K562 (cell line): ENCODE measurements at regions not wholly inside any gene's neighbourhood (a gene's known extent, or its start where the extent isn't known, plus 50 kb on each side); places are given as distances from the start of the nearest gene placed in this dataset.

Experiments used
- ATAC-seq: fragments of 200-7000 bp; cut with Tn5 transposase; 3 replicates; pipeline ENCODE4 v1.9.1; 2020; ENCODE audit warnings: moderate library complexity
- BruUV-seq: library from RNA; stranded (reverse); fragments of 400-500 nt; replicated peaks from 2 replicates; lab custom pipeline; 2021; lab: Mats Ljungman, UMichigan
- CTCF ChIA-PET: fragments of 300-600 bp; formaldehyde crosslinking; extraction: SDS; loops from one replicate; lab custom pipeline; 2021; ENCODE audit warnings: low intra/inter-chr PET ratio; lab: Yijun Ruan, JAX
- POLR2A ChIA-PET: fragments of 300-600, 350-650 bp; sonication (Branson Sonifier 250); formaldehyde crosslinking; extraction: SDS; loops from one replicate; lab custom pipeline; 2021; ENCODE audit warnings: antibody characterized with exemption, inconsistent platforms; lab: Yijun Ruan, JAX
- DNase-seq, 4 experiments: peaks; one replicate each; pipeline versions ENCODE4 v3.0.0 to v3.0.0-alpha.2; 2011 to 2018; ENCODE audit warnings: low spot score in 3 of 4, mixed read lengths in 3 of 4; ENCODE audit errors: extremely low read depth in 1 of 4
- FAIRE-seq: peaks from 2 replicates; lab custom pipeline; 2011; peaks lifted over from hg19 to GRCh38; lab: Jason Lieb, UNC
- H2AFZ ChIP-seq: 2 replicates; pipeline ENCODE4 v1.6.0; 2011; ENCODE audit warnings: low read depth, low read length, control low read depth, inconsistent platforms
- H3K27ac ChIP-seq: fragments of 200-600 bp; 3 replicates; pipeline ENCODE4 v1.8.0; 2011; ENCODE audit warnings: low read depth, mild to moderate bottlenecking, control low read depth, inconsistent platforms, low read length, moderate library complexity, mixed read lengths; ENCODE audit errors: extremely low read depth
- H3K27me3 ChIP-seq, 2 experiments: fragments of 300-600 bp in 1 of 2; 2 replicates in 1 of 2; 3 replicates in 1 of 2; pipeline versions ENCODE4 v1.6.0 to v1.8.0; 2011; ENCODE audit warnings: inconsistent platforms in 2 of 2, low read length in 2 of 2, mild to moderate bottlenecking in 1 of 2, mixed read lengths in 1 of 2, moderate library complexity in 1 of 2; ENCODE audit not compliant: control insufficient read depth in 2 of 2, insufficient read depth in 2 of 2
- H3K36me3 ChIP-seq: fragments of 300-600 bp; 3 replicates; pipeline ENCODE4 v1.8.0; 2011; ENCODE audit warnings: mild to moderate bottlenecking, low read length, inconsistent platforms; ENCODE audit not compliant: control insufficient read depth, insufficient read depth
- H3K4me1 ChIP-seq, 2 experiments: fragments of 200-600 bp in 1 of 2; replicated peaks in 1 of 2; 2 replicates in 1 of 2; 3 replicates in 1 of 2; pipeline versions ENCODE4 v1.5.1 to v1.8.0; 2011; ENCODE audit warnings: inconsistent platforms in 2 of 2, low read length in 2 of 2, mild to moderate bottlenecking in 1 of 2, mixed read lengths in 1 of 2, moderate library complexity in 1 of 2; ENCODE audit not compliant: control insufficient read depth in 2 of 2, insufficient read depth in 2 of 2
- H3K4me2 ChIP-seq: 2 replicates; pipeline ENCODE4 v1.6.1; 2011; ENCODE audit warnings: low read length, control low read depth, inconsistent platforms, mixed read lengths; ENCODE audit not compliant: insufficient read depth
- H3K4me3 ChIP-seq: fragments of 200-600 bp; sonication (generic), shearing (Covaris generic); 2 replicates; pipeline ENCODE4 v1.5.1; 2016; ENCODE audit warnings: control low read depth, inconsistent platforms
- H3K79me2 ChIP-seq: fragments of 200-600 bp; 3 replicates; pipeline ENCODE4 v1.8.0; 2011; ENCODE audit warnings: low read length, inconsistent platforms; ENCODE audit not compliant: control insufficient read depth, insufficient read depth
- H3K9ac ChIP-seq, 2 experiments: 2 replicates each; pipeline versions ENCODE4 v1.6.0 to v1.6.1; 2011; ENCODE audit warnings: low read depth in 2 of 2, low read length in 2 of 2, control low read depth in 1 of 2, inconsistent platforms in 1 of 2, mild to moderate bottlenecking in 1 of 2, mixed read lengths in 1 of 2; ENCODE audit not compliant: insufficient read depth in 1 of 2
- H3K9me1 ChIP-seq: one replicate; pipeline ENCODE4 v1.6.0; 2011; ENCODE audit warnings: inconsistent platforms, mild to moderate bottlenecking, low read length, moderate library complexity; ENCODE audit not compliant: control insufficient read depth, insufficient read depth
- H3K9me3 ChIP-seq: replicated peaks from 2 replicates; pipeline ENCODE4 v1.5.1; 2011; ENCODE audit warnings: low read depth, low read length, inconsistent platforms; ENCODE audit not compliant: control insufficient read depth, insufficient read depth
- H4K20me1 ChIP-seq: replicated peaks from 2 replicates; pipeline ENCODE4 v1.6.1; 2011; ENCODE audit warnings: low read length, inconsistent platforms, mixed read lengths; ENCODE audit not compliant: control insufficient read depth, insufficient read depth
- NFYB ChIP-seq: IDR thresholded peaks from 2 replicates; pipeline ENCODE4 v1.6.1; 2011; ENCODE audit warnings: mild to moderate bottlenecking, moderate library complexity; ENCODE audit not compliant: insufficient read length; ENCODE audit errors: extremely low read depth
- OTX1 ChIP-seq: fragments of 450-650 bp; formaldehyde crosslinking; IDR thresholded peaks from 2 replicates; pipeline ENCODE4 v1.4.0; 2022; ENCODE audit warnings: mild to moderate bottlenecking
- PHB ChIP-seq: fragments of 250-450 bp; sonication (Bioruptor Pico); IDR thresholded peaks from 2 replicates; pipeline ENCODE4 v1.5.0; 2021
- POLR3A ChIP-seq: IDR thresholded peaks from 2 replicates; pipeline ENCODE4 v1.6.1; 2011; ENCODE audit warnings: borderline replicate concordance, mild to moderate bottlenecking, moderate library complexity; ENCODE audit not compliant: insufficient read length, insufficient read depth; ENCODE audit errors: extremely low read depth
- RAD51 ChIP-seq: fragments of 450-650 bp; IDR thresholded peaks from 2 replicates; pipeline ENCODE4 v1.7.1; 2016; ENCODE audit warnings: low read depth, mild to moderate bottlenecking, borderline replicate concordance
- RBBP5 ChIP-seq: fragments of 200-600 bp; sonication (generic); IDR thresholded peaks from 2 replicates; pipeline ENCODE4 v1.6.1; 2012; ENCODE audit warnings: borderline replicate concordance, mild to moderate bottlenecking, low read length, control low read depth, inconsistent platforms; ENCODE audit not compliant: insufficient read depth, poor library complexity, severe bottlenecking
- RNF2 ChIP-seq: sonication (generic); IDR thresholded peaks from 2 replicates; pipeline ENCODE4 v1.6.1; 2016
- SIN3B ChIP-seq: fragments of 450-650 bp; IDR thresholded peaks from 2 replicates; pipeline ENCODE4 v1.6.1; 2017; ENCODE audit warnings: low read depth, mild to moderate bottlenecking, moderate library complexity
- SMARCA4 ChIP-seq: fragments of 450-650 bp; IDR thresholded peaks from 2 replicates; pipeline ENCODE4 v1.6.1; 2016
- STAT5A ChIP-seq: IDR thresholded peaks from 2 replicates; pipeline ENCODE4 v1.6.1; 2012; ENCODE audit warnings: low read length, inconsistent platforms, borderline replicate concordance
- TRIM24 ChIP-seq, 2 experiments: fragments of 450-650 bp; IDR thresholded peaks; 2 replicates each; pipeline ENCODE4 v1.6.1; 2016
- WHSC1 ChIP-seq: IDR thresholded peaks from one replicate; pipeline ENCODE4 v1.6.1; 2012; ENCODE audit warnings: low read length, control low read depth, inconsistent platforms
- XRCC3 ChIP-seq: fragments of 450-650 bp; IDR thresholded peaks from 2 replicates; pipeline ENCODE4 v1.6.1; 2017; ENCODE audit warnings: mild to moderate bottlenecking, moderate library complexity
- WGBS: fragments of 100-300 bp; shearing (Covaris generic); methylation state at CpG from one replicate; pipeline ENCODE4 v1.1.6; 2016; ENCODE audit warnings: low coverage, mixed read lengths; ENCODE audit not compliant: insufficient coverage; ENCODE audit errors: missing lambda C conversion rate; 5-methylcytosine and 5-hydroxymethylcytosine counted together
- in situ Hi-C: fragments of 300-500 bp; cut with MboI; formaldehyde crosslinking; loops from 4 replicates; pipeline ENCODE4 v1.15.0; 2018; ENCODE audit warnings: inconsistent platforms, mixed read lengths
- intact Hi-C: fragments of 100-400 bp; cut with micrococcal nuclease; formaldehyde crosslinking; loops from 2 replicates; pipeline ENCODE4 v1.14.2; 2022
- TF ChIP-seq, protein P1 (sequence below), 3 experiments: fragments of 200-800 bp in 1 of 3; fragments of 250-450 bp in 1 of 3; fragments of 450-650 bp in 1 of 3; sonication (Bioruptor Pico) in 1 of 3; sonication (Bioruptor generic) in 1 of 3; formaldehyde crosslinking in 1 of 3; IDR thresholded peaks; 2 replicates each; pipeline versions ENCODE4 v1.6.1 to v1.8.0; 2016 to 2022; ENCODE audit warnings: mild to moderate bottlenecking in 2 of 3, missing genetic modification characterization in 2 of 3, missing compliant biosample characterization in 1 of 3, moderate library complexity in 1 of 3
- TF ChIP-seq, protein P2 (sequence below): fragments of 250-450 bp; sonication (Bioruptor Pico); IDR thresholded peaks from 2 replicates; pipeline ENCODE4 v1.4.0; 2020; ENCODE audit warnings: borderline replicate concordance

DNA sequence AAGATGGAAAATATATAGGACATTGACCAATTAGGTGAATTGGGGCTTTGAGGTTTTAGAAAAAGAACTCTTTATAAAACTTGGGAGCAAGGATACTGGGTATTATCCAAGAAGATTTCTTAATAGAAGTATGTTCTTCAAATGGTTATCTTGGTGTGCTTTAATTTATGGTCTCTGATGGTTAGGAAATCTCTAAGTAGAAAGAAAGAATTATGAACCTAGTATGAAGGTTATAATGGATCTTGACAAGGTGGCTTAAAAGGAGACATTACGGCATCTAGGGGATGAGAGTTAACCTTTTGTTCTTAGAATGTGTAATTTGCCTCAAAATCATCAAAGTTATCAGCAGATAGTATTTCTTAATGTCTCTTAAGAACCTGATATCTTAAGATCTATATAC lies 210.4 kb upstream of the PRICKLE1 start:
- no TSS peak for BruUV-seq
- Histone ChIP-seq H3K9ac (no peak overlapping the region), H3K36me3 (no peaks in the 10 kb centered on the region), H3K4me2 (no peak overlapping the region), H3K4me1 (no peaks in the 10 kb centered on the region; a peak in 1 of 5 replicates), H4K20me1 (no peaks in the 10 kb centered on the region), H3K27me3 (no peaks in the 10 kb centered on the region), H3K9me3 (no peaks in the 10 kb centered on the region), H3K27ac (no peak overlapping the region), H2AFZ (no peak overlapping the region), H3K9me1 (no peaks in the 10 kb centered on the region), H3K4me3 (no peak overlapping the region), H3K79me2 (no peaks in the 10 kb centered on the region)
- ATAC-seq = no peak
- WGBS = 10% methylated on average over 1 of the region's 1 CpG
- TF ChIP-seq NFYB (no peak), XRCC3 (no peak), OTX1 (CRISPR knock-in tag) (no peak), STAT5A (no peak), RBBP5 (no peak), WHSC1 (no peak), RAD51 (no peak), SIN3B (no peak), RNF2 (no peak), PHB (CRISPR knock-in tag) (no peak), POLR3A (no peak), SMARCA4 (no peak), TRIM24 (IDR thresholded peaks at IDR 0.05) (no peak)
- TF ChIP-seq, protein P1, sequence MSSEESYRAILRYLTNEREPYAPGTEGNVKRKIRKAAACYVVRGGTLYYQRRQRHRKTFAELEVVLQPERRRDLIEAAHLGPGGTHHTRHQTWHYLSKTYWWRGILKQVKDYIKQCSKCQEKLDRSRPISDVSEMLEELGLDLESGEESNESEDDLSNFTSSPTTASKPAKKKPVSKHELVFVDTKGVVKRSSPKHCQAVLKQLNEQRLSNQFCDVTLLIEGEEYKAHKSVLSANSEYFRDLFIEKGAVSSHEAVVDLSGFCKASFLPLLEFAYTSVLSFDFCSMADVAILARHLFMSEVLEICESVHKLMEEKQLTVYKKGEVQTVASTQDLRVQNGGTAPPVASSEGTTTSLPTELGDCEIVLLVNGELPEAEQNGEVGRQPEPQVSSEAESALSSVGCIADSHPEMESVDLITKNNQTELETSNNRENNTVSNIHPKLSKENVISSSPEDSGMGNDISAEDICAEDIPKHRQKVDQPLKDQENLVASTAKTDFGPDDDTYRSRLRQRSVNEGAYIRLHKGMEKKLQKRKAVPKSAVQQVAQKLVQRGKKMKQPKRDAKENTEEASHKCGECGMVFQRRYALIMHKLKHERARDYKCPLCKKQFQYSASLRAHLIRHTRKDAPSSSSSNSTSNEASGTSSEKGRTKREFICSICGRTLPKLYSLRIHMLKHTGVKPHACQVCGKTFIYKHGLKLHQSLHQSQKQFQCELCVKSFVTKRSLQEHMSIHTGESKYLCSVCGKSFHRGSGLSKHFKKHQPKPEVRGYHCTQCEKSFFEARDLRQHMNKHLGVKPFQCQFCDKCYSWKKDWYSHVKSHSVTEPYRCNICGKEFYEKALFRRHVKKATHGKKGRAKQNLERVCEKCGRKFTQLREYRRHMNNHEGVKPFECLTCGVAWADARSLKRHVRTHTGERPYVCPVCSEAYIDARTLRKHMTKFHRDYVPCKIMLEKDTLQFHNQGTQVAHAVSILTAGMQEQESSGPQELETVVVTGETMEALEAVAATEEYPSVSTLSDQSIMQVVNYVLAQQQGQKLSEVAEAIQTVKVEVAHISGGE (CRISPR knock-in tag; IDR thresholded peaks at IDR 0.05) = no peak
- TF ChIP-seq, protein P2, sequence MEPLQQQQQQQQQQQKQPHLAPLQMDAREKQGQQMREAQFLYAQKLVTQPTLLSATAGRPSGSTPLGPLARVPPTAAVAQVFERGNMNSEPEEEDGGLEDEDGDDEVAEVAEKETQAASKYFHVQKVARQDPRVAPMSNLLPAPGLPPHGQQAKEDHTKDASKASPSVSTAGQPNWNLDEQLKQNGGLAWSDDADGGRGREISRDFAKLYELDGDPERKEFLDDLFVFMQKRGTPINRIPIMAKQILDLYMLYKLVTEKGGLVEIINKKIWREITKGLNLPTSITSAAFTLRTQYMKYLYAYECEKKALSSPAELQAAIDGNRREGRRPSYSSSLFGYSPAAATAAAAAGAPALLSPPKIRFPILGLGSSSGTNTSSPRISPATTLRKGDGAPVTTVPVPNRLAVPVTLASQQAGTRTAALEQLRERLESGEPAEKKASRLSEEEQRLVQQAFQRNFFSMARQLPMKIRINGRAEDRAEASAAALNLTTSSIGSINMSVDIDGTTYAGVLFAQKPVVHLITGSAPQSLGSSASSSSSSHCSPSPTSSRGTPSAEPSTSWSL (CRISPR knock-in tag) = no peak
- POLR2A ChIA-PET = no interaction called here
- intact Hi-C loops (no loop called here), in situ Hi-C loops (no loop called here)
- DNase-seq = no peak
- CTCF ChIA-PET = no interaction called here
- FAIRE-seq = no peak
